ENCODE measurements at regions not wholly inside any gene's neighbourhood (a gene's known extent, or its start where the extent isn't known, plus 50 kb on each side); places are given as distances from the start of the nearest gene placed in this dataset.

- no peak for DNase-seq (ENCODE audit: low read depth)
Observed at GRCh38 chr15:70556151-70556741, 207.1 kb downstream of the UACA start.

- DNase-seq (ENCODE audit: low read depth) = no peak
Observed at GRCh38 chr15:70555713-70556112, 207.6 kb downstream of the UACA start.

GRCh38 chr15:70547846-70548487, 215.4 kb downstream of the UACA start:
- DNase-seq (ENCODE audit: low read depth) = no peak

- no peak for DNase-seq (ENCODE audit: low read depth)
Observed at GRCh38 chr15:70545526-70545925, 217.8 kb downstream of the UACA start.

GRCh38 chr15:70541511-70541910, 221.8 kb downstream of the UACA start:
- no peak for DNase-seq (ENCODE audit: low read depth)

- no peak for DNase-seq (ENCODE audit: low read depth)
Observed at GRCh38 chr15:70539912-70540530, 223.3 kb downstream of the UACA start.

- no peak for DNase-seq (ENCODE audit: low read depth)
Observed at GRCh38 chr15:70539409-70539808, 223.9 kb downstream of the UACA start.

GRCh38 chr15:70538278-70538677, 225.1 kb downstream of the UACA start:
- no peak for DNase-seq (ENCODE audit: low read depth)

- no peak for DNase-seq (ENCODE audit: low read depth)
Observed at GRCh38 chr15:70535955-70536338, 227.4 kb downstream of the UACA start.

- no peak for DNase-seq (ENCODE audit: low read depth)
Observed at GRCh38 chr15:70535071-70535954, 228.0 kb downstream of the UACA start.

GRCh38 chr15:70533931-70534742, 229.2 kb downstream of the UACA start:
- DNase-seq (ENCODE audit: low read depth) = no peak

- no peak for DNase-seq (ENCODE audit: low read depth)
Observed at GRCh38 chr15:70532531-70533186, 230.7 kb downstream of the UACA start.

- no peak for DNase-seq (ENCODE audit: low read depth)
Observed at GRCh38 chr15:70531576-70531975, 231.8 kb downstream of the UACA start.

GRCh38 chr15:70530906-70531305, 232.5 kb downstream of the UACA start:
- DNase-seq (ENCODE audit: low read depth) = no peak

- DNase-seq (ENCODE audit: low read depth) = no peak
Observed at GRCh38 chr15:70530503-70530902, 232.9 kb downstream of the UACA start.

- DNase-seq (ENCODE audit: low read depth) = no peak
Observed at GRCh38 chr15:70530017-70530499, 233.3 kb downstream of the UACA start.

GRCh38 chr15:70528816-70529215, 234.5 kb downstream of the UACA start:
- no peak for DNase-seq (ENCODE audit: low read depth)

- no peak for DNase-seq (ENCODE audit: low read depth)
Observed at GRCh38 chr15:70528270-70528706, 235.1 kb downstream of the UACA start.

GRCh38 chr15:70526974-70527325, 236.4 kb downstream of the UACA start:
- DNase-seq (ENCODE audit: low read depth) = no peak

- DNase-seq (ENCODE audit: low read depth) = no peak
Observed at GRCh38 chr15:70526221-70526973, 237.0 kb downstream of the UACA start.
